ENCODE measurements at regions not wholly inside any gene's neighbourhood (a gene's known extent, or its start where the extent isn't known, plus 50 kb on each side); places are given as distances from the start of the nearest gene placed in this dataset.

- intact Hi-C loops (cut with micrococcal nuclease; ENCODE audit: unreplicated experiment) = no loop called here
Measured at GRCh38 chr17:71530248-71530647, 590.6 kb upstream of the SOX9 start.

GRCh38 chr17:71535321-71535720 is 585.5 kb upstream of the SOX9 start:
- CTCF ChIA-PET = no interaction called here
- no TSS peak for BruUV-seq (replicated peaks)
- in situ Hi-C loops (cut with HindIII; ENCODE audit: low pct_unique_long_range_greater_than_20kb, low sequenced_read_pairs) = no loop called here
- H3K27ac ChIP-seq (ENCODE audit: low read length) = no peak overlapping the region
- DNase-seq (ENCODE audit: low read depth, low spot score) = no peak
- no peak for TF ChIP-seq TCF7L2 (IDR thresholded peaks at IDR 0.05; ENCODE audit: low read depth, low read length)
- TF ChIP-seq SIN3A (IDR thresholded peaks at IDR 0.05; ENCODE audit: borderline replicate concordance, insufficient read depth, low read depth, low read length) = no peak
- no peak for TF ChIP-seq REST (IDR thresholded peaks at IDR 0.05; ENCODE audit: insufficient read depth in 1 of 2, low read depth in 2 of 2, low read length in 1 of 2)
- no peak for TF ChIP-seq CTCF (IDR thresholded peaks at IDR 0.05)
- no peak for TF ChIP-seq POLR2AphosphoS5 (IDR thresholded peaks at IDR 0.05; ENCODE audit: low read depth, low read length)
- H3K4me3 ChIP-seq (ENCODE audit: low read depth in 2 of 2, low read length in 2 of 2) = no peak overlapping the region
- intact Hi-C loops (cut with micrococcal nuclease; ENCODE audit: unreplicated experiment) = no loop called here
- H3K27me3 ChIP-seq (ENCODE audit: control insufficient read depth, insufficient read depth, low read length) = no peaks in the 10 kb centered on the region
- no peaks in the 10 kb centered on the region for H3K36me3 ChIP-seq (ENCODE audit: control insufficient read depth, insufficient read depth, low read length)
- H3K9me3 ChIP-seq (ENCODE audit: control insufficient read depth, insufficient read depth, low read depth, low read length) = no peaks in the 10 kb centered on the region
- H3K4me1 ChIP-seq (ENCODE audit: control insufficient read depth, insufficient read depth, low read length) = no peaks in the 10 kb centered on the region
- no peak for ATAC-seq
- POLR2A ChIA-PET = no interaction called here

More at GRCh38 chr17:71530248-71530647, 590.6 kb upstream of the SOX9 start:
- ChIA-PET CTCF (no interaction called here), POLR2A (no interaction called here)
- no peaks in the 10 kb centered on the region for H3K36me3 ChIP-seq (ENCODE audit: control insufficient read depth, insufficient read depth, low read length)
- TF ChIP-seq REST (IDR thresholded peaks at IDR 0.05; ENCODE audit: insufficient read depth in 1 of 2, low read depth in 2 of 2, low read length in 1 of 2) = no peak
- H3K27ac ChIP-seq (ENCODE audit: low read length) = no peak overlapping the region
- no peak for ATAC-seq
- peaks cover 5% of the 10 kb centered on the region; the same call in 1 of the 2 replicates for H3K27me3 ChIP-seq (ENCODE audit: control insufficient read depth, insufficient read depth, low read length)
- H3K9me3 ChIP-seq (ENCODE audit: control insufficient read depth, insufficient read depth, low read depth, low read length) = no peaks in the 10 kb centered on the region
- no peak overlapping the region for H3K4me3 ChIP-seq (ENCODE audit: low read depth in 2 of 2, low read length in 2 of 2)
- no peaks in the 10 kb centered on the region for H3K4me1 ChIP-seq (ENCODE audit: control insufficient read depth, insufficient read depth, low read length)
- DNase-seq (ENCODE audit: low read depth, low spot score) = no peak
- no TSS peak for BruUV-seq (replicated peaks)
- in situ Hi-C loops (cut with HindIII; ENCODE audit: low pct_unique_long_range_greater_than_20kb, low sequenced_read_pairs) = no loop called here

Data from Panc1 (cell line).